Ascending aorta (tissue), 2 donors: ENCODE measurements at regions not wholly inside any gene's neighbourhood (a gene's known extent, or its start where the extent isn't known, plus 50 kb on each side); places are given as distances from the start of the nearest gene placed in this dataset.

Experiments
- DNase-seq, 2 donors: peaks; one replicate each; pipeline ENCODE4 v3.0.0-alpha.2; 2019; ENCODE audit warnings: low spot score in 2 of 2
- H3K27ac ChIP-seq, 2 donors: fragments of 200-600 bp; sonication (generic); one replicate each; pipeline ENCODE4 v1.5.1; 2016 to 2017; ENCODE audit warnings: mild to moderate bottlenecking in 1 of 2
- H3K27me3 ChIP-seq: fragments of 200-600 bp; sonication (generic); one replicate; pipeline ENCODE4 v1.5.1; 2017
- H3K36me3 ChIP-seq, 2 donors: fragments of 200-600 bp; sonication (generic); one replicate each; pipeline ENCODE4 v1.5.1; 2016
- H3K4me1 ChIP-seq, 2 donors: fragments of 200-600 bp; sonication (generic); one replicate each; pipeline ENCODE4 v1.5.1; 2016 to 2017; ENCODE audit warnings: mild to moderate bottlenecking in 1 of 2
- H3K4me3 ChIP-seq, 2 donors: fragments of 200-600 bp; sonication (generic); one replicate each; pipeline ENCODE4 v1.5.1; 2016 to 2017; ENCODE audit warnings: mild to moderate bottlenecking in 1 of 2
- H3K9me3 ChIP-seq, 2 donors: fragments of 200-600 bp; sonication (generic); one replicate each; pipeline ENCODE4 v1.5.1; 2016
- CTCF ChIP-seq, 3 experiments: fragments of 200-600 bp in 2 of 3; fragments of 450-650 bp in 1 of 3; sonication (generic) in 2 of 3; IDR thresholded peaks; one replicate each; pipeline ENCODE4 v1.5.1; 2016 to 2019; ENCODE audit warnings: antibody characterized with exemption in 3 of 3, mild to moderate bottlenecking in 1 of 3, moderate library complexity in 1 of 3
- intact Hi-C: fragments of 100-400 bp; cut with DNase I; formaldehyde crosslinking; loops from one replicate; pipeline ENCODE4 v1.15.1; 2023

- Histone ChIP-seq H3K9me3 (no peaks in the 10 kb centered on the region), H3K4me3 (no peak overlapping the region), H3K27ac (no peak overlapping the region), H3K4me1 (no peaks in the 10 kb centered on the region), H3K36me3 (no peaks in the 10 kb centered on the region), H3K27me3 (no peaks in the 10 kb centered on the region)
- no peak for TF ChIP-seq CTCF (IDR thresholded peaks at IDR 0.05)
- DNase-seq: no peak
- intact Hi-C loops: no loop called here
Observed at GRCh38 chr3:59107856-59108815, 58.3 kb upstream of the CFAP20DC start.

- Histone ChIP-seq H3K4me3 (no peak overlapping the region), H3K27me3 (no peaks in the 10 kb centered on the region), H3K36me3 (no peaks in the 10 kb centered on the region), H3K27ac (no peak overlapping the region), H3K4me1 (no peaks in the 10 kb centered on the region), H3K9me3 (no peaks in the 10 kb centered on the region)
- no peak for DNase-seq
- TF ChIP-seq CTCF (IDR thresholded peaks at IDR 0.05): no peak
- intact Hi-C loops: no loop called here
Observed at GRCh38 chr3:59106085-59106648, 56.3 kb upstream of the CFAP20DC start.

GRCh38 chr3:59103552-59103951 is 53.7 kb upstream of the CFAP20DC start:
- H3K9me3 ChIP-seq: no peaks in the 10 kb centered on the region
- H3K27me3 ChIP-seq: no peaks in the 10 kb centered on the region
- H3K36me3 ChIP-seq: no peaks in the 10 kb centered on the region
- H3K4me1 ChIP-seq: no peaks in the 10 kb centered on the region
- H3K4me3 ChIP-seq: no peak overlapping the region
- intact Hi-C loops: no loop called here
- no peak for TF ChIP-seq CTCF (IDR thresholded peaks at IDR 0.05)
- no peak overlapping the region for H3K27ac ChIP-seq
- no peak for DNase-seq

GRCh38 chr3:59101231-59101736 is 51.5 kb upstream of the CFAP20DC start:
- Histone ChIP-seq H3K9me3 (no peaks in the 10 kb centered on the region), H3K27ac (no peak overlapping the region), H3K4me1 (no peaks in the 10 kb centered on the region), H3K36me3 (no peaks in the 10 kb centered on the region), H3K4me3 (no peak overlapping the region), H3K27me3 (no peaks in the 10 kb centered on the region)
- no peak for DNase-seq
- no peak for TF ChIP-seq CTCF (IDR thresholded peaks at IDR 0.05)
- intact Hi-C loops: no loop called here
